Astrocyte (in vitro differentiated cells and primary cell): ENCODE measurements at regions not wholly inside any gene's neighbourhood (a gene's known extent, or its start where the extent isn't known, plus 50 kb on each side); places are given as distances from the start of the nearest gene placed in this dataset.

Experiments
- DNase-seq: peaks from one replicate; pipeline ENCODE4 v3.0.0-alpha.2; 2010; ENCODE audit warnings: low read depth
- FAIRE-seq: peaks from 2 replicates; lab custom pipeline; 2011; peaks lifted over from hg19 to GRCh38; lab: Jason Lieb, UNC
- H2AFZ ChIP-seq: 2 replicates; pipeline ENCODE4 v1.6.0; 2012; ENCODE audit warnings: low read depth, low read length, inconsistent platforms
- H3K27ac ChIP-seq: 2 replicates; pipeline ENCODE4 v1.5.1; 2011; ENCODE audit warnings: low read depth, low read length, inconsistent platforms
- H3K27me3 ChIP-seq: 2 replicates; pipeline ENCODE4 v1.6.0; 2011; ENCODE audit warnings: low read length, inconsistent platforms; ENCODE audit not compliant: insufficient read depth
- H3K36me3 ChIP-seq: 2 replicates; pipeline ENCODE4 v1.5.1; 2011; ENCODE audit warnings: low read length, inconsistent platforms; ENCODE audit not compliant: insufficient read depth
- H3K4me1 ChIP-seq: 2 replicates; pipeline ENCODE4 v1.5.1; 2011; ENCODE audit warnings: low read length, inconsistent platforms; ENCODE audit not compliant: insufficient read depth
- H3K4me2 ChIP-seq: 2 replicates; pipeline ENCODE4 v1.6.0; 2012; ENCODE audit warnings: low read length, inconsistent platforms
- H3K4me3 ChIP-seq: 2 replicates; pipeline ENCODE4 v1.5.1; 2011; ENCODE audit warnings: low read depth, mild to moderate bottlenecking, low read length, inconsistent platforms; ENCODE audit not compliant: insufficient read depth
- H3K79me2 ChIP-seq: 2 replicates; pipeline ENCODE4 v1.6.0; 2012; ENCODE audit warnings: mild to moderate bottlenecking, low read length, inconsistent platforms; ENCODE audit not compliant: insufficient read depth
- H3K9ac ChIP-seq: 2 replicates; pipeline ENCODE4 v1.6.0; 2012; ENCODE audit warnings: mild to moderate bottlenecking, low read length, inconsistent platforms
- H3K9me3 ChIP-seq: 2 replicates; pipeline ENCODE4 v1.5.1; 2012; ENCODE audit warnings: low read depth, mild to moderate bottlenecking, low read length, inconsistent platforms; ENCODE audit not compliant: insufficient read depth
- H4K20me1 ChIP-seq: 2 replicates; pipeline ENCODE4 v1.6.0; 2012; ENCODE audit warnings: low read length, inconsistent platforms; ENCODE audit not compliant: insufficient read depth
- H3K27ac Mint-ChIP-seq: one replicate; pipeline ENCODE4 v1.8.0; 2021; ENCODE audit warnings: mild to moderate bottlenecking, mixed read lengths; ENCODE audit not compliant: unreplicated experiment
- H3K27me3 Mint-ChIP-seq: one replicate; pipeline ENCODE4 v1.8.0; 2021; ENCODE audit warnings: low read depth, mixed read lengths; ENCODE audit not compliant: unreplicated experiment
- H3K36me3 Mint-ChIP-seq: one replicate; pipeline ENCODE4 v1.8.0; 2021; ENCODE audit warnings: low read depth, mixed read lengths; ENCODE audit not compliant: unreplicated experiment
- H3K4me1 Mint-ChIP-seq: one replicate; pipeline ENCODE4 v1.8.0; 2021; ENCODE audit warnings: low read depth, mixed read lengths; ENCODE audit not compliant: unreplicated experiment
- H3K4me3 Mint-ChIP-seq: one replicate; pipeline ENCODE4 v1.8.0; 2021; ENCODE audit warnings: mild to moderate bottlenecking, moderate library complexity, mixed read lengths; ENCODE audit not compliant: unreplicated experiment
- H3K9me3 Mint-ChIP-seq: one replicate; pipeline ENCODE4 v1.8.0; 2021; ENCODE audit warnings: mild to moderate bottlenecking, mixed read lengths; ENCODE audit not compliant: unreplicated experiment
- EZH2 ChIP-seq: IDR thresholded peaks from 2 replicates; pipeline ENCODE4 v1.6.1; 2012; ENCODE audit warnings: mild to moderate bottlenecking, low read length, inconsistent platforms; ENCODE audit not compliant: insufficient read depth
- TF ChIP-seq, protein P1 (sequence below): IDR thresholded peaks from 2 replicates; pipeline ENCODE4 v1.5.1; 2011; ENCODE audit warnings: low read depth, mild to moderate bottlenecking, inconsistent platforms, low read length, moderate library complexity; ENCODE audit not compliant: insufficient read depth

DNA sequence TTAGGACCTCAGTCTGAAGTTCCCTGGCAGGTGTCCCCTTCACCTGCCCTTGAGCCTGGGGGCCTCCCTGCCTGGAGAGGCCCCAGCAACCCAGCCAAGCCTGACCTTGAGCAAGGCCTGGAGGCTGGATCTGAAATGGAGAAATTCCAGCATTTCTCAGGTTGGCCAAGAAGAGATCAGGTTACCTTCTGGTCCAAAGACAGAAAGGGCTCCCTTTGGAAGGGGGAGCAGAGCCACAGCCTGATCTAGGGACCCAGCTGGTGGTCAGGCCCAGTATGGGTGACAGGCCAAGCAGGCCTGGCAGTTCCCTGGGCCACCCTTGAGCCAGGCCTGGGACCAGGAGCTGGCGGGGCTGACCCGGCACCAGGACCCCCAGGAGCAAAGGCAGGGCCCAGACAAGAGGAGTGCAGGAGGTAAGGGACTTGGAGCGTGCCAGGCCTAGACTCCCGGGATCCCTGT lies 82.8 kb downstream of the TNFAIP2 start:
- Mint-ChIP-seq H3K27me3 (peaks cover 20% of the 10 kb centered on the region), H3K4me3 (no peak overlapping the region), H3K27ac (no peak overlapping the region), H3K4me1 (peaks cover 5% of the 10 kb centered on the region), H3K9me3 (peaks cover 17% of the 10 kb centered on the region), H3K36me3 (peaks cover 3% of the 10 kb centered on the region)
- Histone ChIP-seq H4K20me1 (no peaks in the 10 kb centered on the region), H3K4me3 (no peak overlapping the region), H3K36me3 (no peaks in the 10 kb centered on the region), H3K4me1 (peaks cover 5% of the 10 kb centered on the region), H2AFZ (no peak overlapping the region), H3K27ac (peak overlapping the region; percentile 56), H3K27me3 (peaks cover 5% of the 10 kb centered on the region), H3K9me3 (peaks cover 12% of the 10 kb centered on the region), H3K4me2 (peak overlapping the region; percentile 4), H3K9ac (no peak overlapping the region), H3K79me2 (no peaks in the 10 kb centered on the region)
- FAIRE-seq (no peak), DNase-seq (peak; percentile 6)
- TF ChIP-seq, protein P1, sequence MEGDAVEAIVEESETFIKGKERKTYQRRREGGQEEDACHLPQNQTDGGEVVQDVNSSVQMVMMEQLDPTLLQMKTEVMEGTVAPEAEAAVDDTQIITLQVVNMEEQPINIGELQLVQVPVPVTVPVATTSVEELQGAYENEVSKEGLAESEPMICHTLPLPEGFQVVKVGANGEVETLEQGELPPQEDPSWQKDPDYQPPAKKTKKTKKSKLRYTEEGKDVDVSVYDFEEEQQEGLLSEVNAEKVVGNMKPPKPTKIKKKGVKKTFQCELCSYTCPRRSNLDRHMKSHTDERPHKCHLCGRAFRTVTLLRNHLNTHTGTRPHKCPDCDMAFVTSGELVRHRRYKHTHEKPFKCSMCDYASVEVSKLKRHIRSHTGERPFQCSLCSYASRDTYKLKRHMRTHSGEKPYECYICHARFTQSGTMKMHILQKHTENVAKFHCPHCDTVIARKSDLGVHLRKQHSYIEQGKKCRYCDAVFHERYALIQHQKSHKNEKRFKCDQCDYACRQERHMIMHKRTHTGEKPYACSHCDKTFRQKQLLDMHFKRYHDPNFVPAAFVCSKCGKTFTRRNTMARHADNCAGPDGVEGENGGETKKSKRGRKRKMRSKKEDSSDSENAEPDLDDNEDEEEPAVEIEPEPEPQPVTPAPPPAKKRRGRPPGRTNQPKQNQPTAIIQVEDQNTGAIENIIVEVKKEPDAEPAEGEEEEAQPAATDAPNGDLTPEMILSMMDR: no peak
- TF ChIP-seq EZH2: no peak

DNA sequence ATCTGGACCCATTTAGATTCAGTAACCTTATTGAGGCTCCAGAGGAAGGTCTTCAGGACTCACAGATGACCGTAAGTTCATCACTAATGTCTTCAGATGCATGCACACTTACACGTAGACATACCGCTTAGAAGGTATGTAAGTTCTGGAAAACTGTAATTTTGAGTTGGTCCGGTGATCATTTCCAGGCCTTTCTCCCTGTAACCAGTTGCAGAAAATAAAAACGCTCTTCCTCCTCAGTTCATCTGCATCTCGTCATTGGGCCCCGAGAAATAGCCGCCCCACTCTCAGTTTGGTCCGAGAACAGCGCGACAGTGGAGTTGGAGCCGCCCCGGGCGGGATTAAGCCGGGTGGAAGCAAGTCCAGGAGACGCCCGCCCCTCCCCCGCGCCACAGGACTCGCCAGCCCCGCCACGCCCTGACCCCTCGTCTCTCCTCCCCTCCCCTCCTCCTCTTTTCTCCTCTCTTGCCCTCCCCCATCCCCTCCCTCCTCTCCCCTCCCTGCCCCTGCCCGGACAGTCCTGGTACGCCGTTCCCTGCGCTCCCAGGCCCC lies 83.7 kb downstream of the TNFAIP2 start:
- peak; percentile 12 for DNase-seq
- H3K9me3 Mint-ChIP-seq: peaks cover 11% of the 10 kb centered on the region
- Histone ChIP-seq H3K79me2 (no peaks in the 10 kb centered on the region), H3K4me3 (peak overlapping the region; percentile 25), H3K27me3 (peaks cover 5% of the 10 kb centered on the region), H3K4me2 (peak overlapping the region; percentile 85), H3K9ac (peak overlapping the region; percentile 70), H3K9me3 (peaks cover 10% of the 10 kb centered on the region), H3K27ac (no peak overlapping the region), H3K4me1 (peaks cover 5% of the 10 kb centered on the region), H3K36me3 (no peaks in the 10 kb centered on the region), H2AFZ (peak overlapping the region; percentile 90), H4K20me1 (no peaks in the 10 kb centered on the region)
- peak; percentile 17 for FAIRE-seq
- peaks cover 3% of the 10 kb centered on the region for H3K36me3 Mint-ChIP-seq
- H3K27me3 Mint-ChIP-seq: peaks cover 14% of the 10 kb centered on the region
- H3K27ac Mint-ChIP-seq: no peak overlapping the region
- H3K4me1 Mint-ChIP-seq: peaks cover 5% of the 10 kb centered on the region
- no peak for TF ChIP-seq EZH2
- TF ChIP-seq, protein P1: no peak
- H3K4me3 Mint-ChIP-seq: peak overlapping the region; percentile 45

DNA sequence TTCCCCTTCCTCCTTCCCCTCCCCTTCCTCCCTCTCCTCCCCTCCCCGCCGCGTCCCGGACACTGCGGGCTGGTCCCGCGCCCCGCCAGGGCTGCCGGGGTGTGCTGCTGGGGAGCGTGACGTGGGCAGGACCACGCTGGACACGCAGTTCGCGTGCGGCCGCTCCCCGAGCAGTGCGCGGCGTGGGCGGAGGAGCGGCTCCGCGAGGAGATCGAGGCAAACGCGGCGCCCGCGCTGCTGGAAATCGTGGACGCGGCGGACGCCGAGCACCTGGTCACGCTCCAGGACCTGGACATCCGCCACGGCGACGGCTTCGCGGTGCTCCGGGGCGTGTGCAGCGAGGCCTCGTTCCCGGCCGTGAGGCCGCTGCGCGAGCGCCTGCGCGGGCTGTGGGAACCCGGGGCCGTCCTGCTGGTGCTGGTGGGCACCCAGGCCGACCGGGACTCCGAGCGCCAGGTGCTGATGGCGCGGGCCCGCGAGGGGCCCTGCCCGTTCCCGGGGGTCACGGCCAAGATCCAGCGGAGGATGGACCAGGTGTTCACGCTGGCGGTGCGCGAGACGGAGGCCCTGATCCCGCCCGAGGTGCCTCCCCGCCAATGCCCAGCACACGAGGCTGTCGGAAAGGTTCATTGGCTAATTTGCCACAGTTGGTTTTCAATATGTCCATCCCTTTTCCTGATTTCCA lies 84.3 kb downstream of the TNFAIP2 start:
- peaks cover 10% of the 10 kb centered on the region for H3K9me3 ChIP-seq
- peaks cover 5% of the 10 kb centered on the region for H3K4me1 ChIP-seq
- no peaks in the 10 kb centered on the region for H3K79me2 ChIP-seq
- Mint-ChIP-seq H3K36me3 (peaks cover 3% of the 10 kb centered on the region), H3K27ac (no peak overlapping the region), H3K27me3 (peaks cover 11% of the 10 kb centered on the region), H3K9me3 (peaks cover 8% of the 10 kb centered on the region), H3K4me3 (peak overlapping the region; percentile 68), H3K4me1 (peaks cover 5% of the 10 kb centered on the region)
- FAIRE-seq (no peak), DNase-seq (peak; percentile 8)
- no peaks in the 10 kb centered on the region for H3K36me3 ChIP-seq
- H4K20me1 ChIP-seq: no peaks in the 10 kb centered on the region
- H3K9ac ChIP-seq: peak overlapping the region; percentile 70
- H3K27ac ChIP-seq: peak overlapping the region; percentile 65
- peak overlapping the region; percentile 90 for H2AFZ ChIP-seq
- H3K4me3 ChIP-seq: peak overlapping the region; percentile 23
- TF ChIP-seq EZH2: peak; percentile 61
- TF ChIP-seq, protein P1: no peak
- H3K27me3 ChIP-seq: peaks cover 9% of the 10 kb centered on the region
- H3K4me2 ChIP-seq: peak overlapping the region; percentile 85
